ENCODE measurements at regions not wholly inside any gene's neighbourhood (a gene's known extent, or its start where the extent isn't known, plus 50 kb on each side); places are given as distances from the start of the nearest gene placed in this dataset.

DNA sequence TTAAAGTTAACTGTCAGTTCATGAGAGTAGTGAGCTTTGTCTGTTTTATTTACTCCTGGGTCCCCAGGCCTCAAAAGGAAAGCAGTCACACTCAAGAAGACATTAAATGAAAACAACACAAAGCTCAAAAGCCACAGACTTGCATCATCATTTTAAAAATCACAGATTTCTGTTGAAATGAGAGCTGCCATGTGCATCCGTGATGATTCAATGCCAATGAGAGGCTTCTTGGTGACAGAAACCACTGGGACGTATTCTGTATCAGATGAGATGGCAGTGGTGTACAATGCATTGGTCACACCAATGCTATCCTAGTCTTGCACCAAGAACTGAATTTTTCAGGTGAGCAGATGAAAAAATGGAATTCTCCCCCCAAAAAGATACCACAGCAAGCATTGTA is 204.8 kb downstream of the ANAPC1 start:
- Histone ChIP-seq H3K4me1 (ENCODE audit: insufficient read depth, low read length) (peaks cover 18% of the 10 kb centered on the region; the same call in 1 of the 2 replicates), H3K9ac (ENCODE audit: low read depth, low read length) (no peak overlapping the region), H3K36me3 (ENCODE audit: insufficient read depth, low read length) (no peaks in the 10 kb centered on the region), H3K9me3 (ENCODE audit: control insufficient read depth, insufficient read depth, low read length) (no peaks in the 10 kb centered on the region)

DNA sequence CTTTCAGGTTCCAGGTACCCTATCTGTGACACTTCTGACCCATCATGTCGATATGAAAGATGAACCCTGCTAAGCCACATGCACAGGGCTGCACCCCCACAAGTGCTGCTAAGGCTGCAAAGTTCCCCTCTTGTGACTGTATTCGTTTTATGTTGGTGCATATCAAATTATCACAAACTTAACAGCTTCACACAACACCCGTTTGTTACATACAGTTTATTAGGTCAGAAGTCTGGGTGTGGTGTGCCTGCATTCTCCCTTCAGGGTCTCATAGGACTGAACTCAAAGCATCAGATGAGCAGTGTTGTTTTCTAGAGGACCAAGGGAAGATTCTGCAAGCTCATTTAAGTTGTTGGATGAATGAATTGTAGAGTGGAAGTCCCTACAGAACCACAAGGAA is 199.4 kb downstream of the ANAPC1 start:
- Histone ChIP-seq H3K9me3 (ENCODE audit: control insufficient read depth, insufficient read depth, low read length) (no peaks in the 10 kb centered on the region), H3K9ac (ENCODE audit: low read depth, low read length) (no peak overlapping the region), H3K4me1 (ENCODE audit: insufficient read depth, low read length) (no peaks in the 10 kb centered on the region), H3K36me3 (ENCODE audit: insufficient read depth, low read length) (no peaks in the 10 kb centered on the region)

GRCh38 chr2:111685342-111685741 is 198.7 kb downstream of the ANAPC1 start:
- Histone ChIP-seq H3K4me1 (ENCODE audit: insufficient read depth, low read length) (no peaks in the 10 kb centered on the region), H3K9ac (ENCODE audit: low read depth, low read length) (no peak overlapping the region), H3K9me3 (ENCODE audit: control insufficient read depth, insufficient read depth, low read length) (no peaks in the 10 kb centered on the region), H3K36me3 (ENCODE audit: insufficient read depth, low read length) (no peaks in the 10 kb centered on the region)

DNA sequence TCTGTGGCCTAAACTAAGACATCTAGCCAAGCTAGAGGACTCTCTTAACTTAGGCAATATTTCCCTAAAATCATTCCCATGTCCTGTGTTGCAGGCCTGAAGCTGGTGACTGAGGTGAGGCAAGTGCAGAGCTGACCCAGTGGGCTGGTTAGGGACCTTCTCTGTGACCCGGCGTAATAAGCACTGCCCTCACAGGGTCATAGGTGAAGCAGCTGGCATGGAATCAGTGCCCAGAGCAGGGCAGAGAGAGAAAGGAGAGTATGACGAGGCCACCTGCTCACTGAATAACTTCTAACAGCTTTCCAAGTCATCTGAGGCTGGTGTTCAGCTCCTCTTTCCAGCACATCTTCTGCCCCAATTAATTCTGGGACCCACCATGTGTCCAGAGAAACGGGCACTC is 197.0 kb downstream of the ANAPC1 start:
- no peak overlapping the region for H3K9ac ChIP-seq (ENCODE audit: low read depth, low read length)
- no peaks in the 10 kb centered on the region; the same call in 1 of the 2 replicates for H3K4me1 ChIP-seq (ENCODE audit: insufficient read depth, low read length)
- no peaks in the 10 kb centered on the region for H3K9me3 ChIP-seq (ENCODE audit: control insufficient read depth, insufficient read depth, low read length)
- H3K36me3 ChIP-seq (ENCODE audit: insufficient read depth, low read length), result no peaks in the 10 kb centered on the region

GRCh38 chr2:111687911-111688310 is 196.1 kb downstream of the ANAPC1 start:
- H3K9me3 ChIP-seq (ENCODE audit: control insufficient read depth, insufficient read depth, low read length), result no peaks in the 10 kb centered on the region
- H3K4me1 ChIP-seq (ENCODE audit: insufficient read depth, low read length), result no peaks in the 10 kb centered on the region; the same call in 1 of the 2 replicates
- no peak overlapping the region for H3K9ac ChIP-seq (ENCODE audit: low read depth, low read length)
- no peaks in the 10 kb centered on the region for H3K36me3 ChIP-seq (ENCODE audit: insufficient read depth, low read length)

DNA sequence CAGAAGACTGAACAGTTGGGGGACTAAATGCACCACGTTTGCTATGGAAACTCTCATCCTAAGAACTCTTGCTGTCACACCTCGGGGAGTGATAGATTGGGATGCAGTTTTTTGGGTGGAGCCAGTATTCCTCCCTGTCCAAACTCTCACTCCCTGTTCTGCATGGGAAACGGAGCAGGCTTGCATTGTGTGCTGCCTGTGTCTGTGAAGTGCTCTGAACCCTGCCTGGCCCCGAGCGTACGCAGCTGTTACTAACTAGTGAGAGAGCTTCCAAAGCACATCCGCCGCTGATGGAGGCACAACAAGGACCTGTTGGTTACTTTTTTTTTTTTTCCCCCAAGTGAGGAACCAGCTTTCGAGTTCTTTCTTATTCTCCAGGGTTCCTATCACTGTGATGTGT is 195.5 kb downstream of the ANAPC1 start:
- Histone ChIP-seq H3K4me1 (ENCODE audit: insufficient read depth, low read length) (no peaks in the 10 kb centered on the region; the same call in 1 of the 2 replicates), H3K9ac (ENCODE audit: low read depth, low read length) (no peak overlapping the region)

GRCh38 chr2:111689174-111689573 is 194.8 kb downstream of the ANAPC1 start:
- Histone ChIP-seq H3K36me3 (ENCODE audit: insufficient read depth, low read length) (no peaks in the 10 kb centered on the region), H3K9ac (ENCODE audit: low read depth, low read length) (no peak overlapping the region), H3K4me1 (ENCODE audit: insufficient read depth, low read length) (no peaks in the 10 kb centered on the region; the same call in 1 of the 2 replicates), H3K9me3 (ENCODE audit: control insufficient read depth, insufficient read depth, low read length) (no peaks in the 10 kb centered on the region)

More for the DNA sequence above, 195.5 kb downstream of the ANAPC1 start:
- Histone ChIP-seq H3K9me3 (ENCODE audit: control insufficient read depth, insufficient read depth, low read length) (no peaks in the 10 kb centered on the region), H3K36me3 (ENCODE audit: insufficient read depth, low read length) (no peaks in the 10 kb centered on the region)

DNA sequence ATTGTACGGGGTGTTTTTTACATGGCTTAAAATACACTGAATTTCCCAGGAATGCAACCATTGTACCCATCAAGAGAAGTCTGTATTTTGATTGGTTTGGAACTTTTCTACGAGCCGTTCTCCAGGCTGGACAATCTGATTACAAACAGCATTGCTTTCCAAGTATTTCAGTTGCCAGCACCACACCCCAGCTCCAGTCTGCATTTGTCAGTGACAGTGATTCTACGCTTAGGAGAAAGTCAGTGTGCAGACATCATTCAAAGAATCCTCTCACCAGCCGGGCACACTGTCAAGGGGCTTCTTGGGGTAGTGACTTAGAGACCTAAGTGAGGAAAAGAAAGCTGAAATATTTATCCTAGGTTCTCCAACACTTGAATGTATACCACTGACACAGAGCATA is 194.1 kb downstream of the ANAPC1 start:
- Histone ChIP-seq H3K9me3 (ENCODE audit: control insufficient read depth, insufficient read depth, low read length) (no peaks in the 10 kb centered on the region), H3K9ac (ENCODE audit: low read depth, low read length) (no peak overlapping the region), H3K36me3 (ENCODE audit: insufficient read depth, low read length) (no peaks in the 10 kb centered on the region), H3K4me1 (ENCODE audit: insufficient read depth, low read length) (no peaks in the 10 kb centered on the region; the same call in 1 of the 2 replicates)

DNA sequence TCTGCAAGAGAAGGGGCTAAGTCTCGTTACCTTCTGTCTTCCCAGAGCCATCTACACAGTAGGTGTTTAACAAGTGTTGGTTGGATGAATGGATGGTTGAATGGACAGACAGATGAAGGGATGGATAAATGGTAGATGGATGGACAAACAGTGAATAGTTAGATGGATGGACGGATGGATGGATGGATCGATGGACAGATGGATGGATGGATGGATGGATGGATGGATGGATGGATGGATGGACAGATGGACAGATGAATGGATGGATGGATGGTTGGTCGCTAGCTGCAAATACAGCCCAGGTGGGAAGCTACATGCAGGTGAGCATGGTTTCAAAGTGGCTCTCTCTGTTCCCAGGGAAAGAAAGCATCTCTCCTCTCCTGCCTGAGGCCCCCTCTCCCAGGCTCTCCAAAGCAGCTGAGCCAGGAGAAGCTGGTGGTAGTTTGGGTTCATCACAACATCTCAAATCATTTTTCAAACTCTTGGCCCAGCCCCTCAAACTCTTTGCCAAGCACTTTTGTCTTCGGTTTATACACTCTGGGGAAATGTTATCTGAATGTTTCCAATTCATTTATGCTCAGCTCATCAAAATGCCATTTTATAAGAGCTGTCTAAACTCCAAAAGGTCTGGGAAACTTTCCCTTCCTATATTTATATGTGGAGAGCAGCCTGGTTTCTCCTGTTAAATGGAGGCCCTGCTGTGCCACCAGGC is 192.7 kb downstream of the ANAPC1 start:
- Histone ChIP-seq H3K36me3 (ENCODE audit: insufficient read depth, low read length) (no peaks in the 10 kb centered on the region), H3K9me3 (ENCODE audit: control insufficient read depth, insufficient read depth, low read length) (no peaks in the 10 kb centered on the region), H3K9ac (ENCODE audit: low read depth, low read length) (no peak overlapping the region), H3K4me1 (ENCODE audit: insufficient read depth, low read length) (no peaks in the 10 kb centered on the region; the same call in 1 of the 2 replicates)

GRCh38 chr2:111692311-111692710 is 191.7 kb downstream of the ANAPC1 start:
- H3K9ac ChIP-seq (ENCODE audit: low read depth, low read length), result no peak overlapping the region
- H3K9me3 ChIP-seq (ENCODE audit: control insufficient read depth, insufficient read depth, low read length), result no peaks in the 10 kb centered on the region
- no peaks in the 10 kb centered on the region; the same call in 1 of the 2 replicates for H3K4me1 ChIP-seq (ENCODE audit: insufficient read depth, low read length)
- no peaks in the 10 kb centered on the region for H3K36me3 ChIP-seq (ENCODE audit: insufficient read depth, low read length)

DNA sequence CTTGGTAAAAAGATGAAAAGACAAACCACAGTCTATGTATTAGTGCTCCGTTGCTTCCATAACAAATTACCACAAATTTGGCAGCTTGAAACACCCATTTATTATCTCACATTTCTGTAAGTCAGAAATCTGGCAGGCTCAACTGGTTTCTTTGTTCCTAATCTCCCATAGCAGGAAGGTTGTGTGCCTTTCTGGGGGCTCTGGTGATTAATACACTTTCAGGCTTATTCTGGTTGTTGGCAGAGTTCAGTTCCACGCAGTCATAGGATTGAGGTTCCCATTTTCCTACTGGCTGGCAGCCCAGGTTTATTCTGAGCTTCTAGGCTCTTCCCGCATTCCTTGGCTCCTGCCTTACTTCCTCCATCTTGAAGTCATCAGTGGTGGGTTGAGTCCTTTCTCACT is 189.3 kb downstream of the ANAPC1 start:
- peaks cover 10% of the 10 kb centered on the region for H3K4me1 ChIP-seq (ENCODE audit: insufficient read depth, low read length)
- no peaks in the 10 kb centered on the region for H3K9me3 ChIP-seq (ENCODE audit: control insufficient read depth, insufficient read depth, low read length)
- H3K9ac ChIP-seq (ENCODE audit: low read depth, low read length), result no peak overlapping the region
- H3K36me3 ChIP-seq (ENCODE audit: insufficient read depth, low read length), result no peaks in the 10 kb centered on the region

DNA sequence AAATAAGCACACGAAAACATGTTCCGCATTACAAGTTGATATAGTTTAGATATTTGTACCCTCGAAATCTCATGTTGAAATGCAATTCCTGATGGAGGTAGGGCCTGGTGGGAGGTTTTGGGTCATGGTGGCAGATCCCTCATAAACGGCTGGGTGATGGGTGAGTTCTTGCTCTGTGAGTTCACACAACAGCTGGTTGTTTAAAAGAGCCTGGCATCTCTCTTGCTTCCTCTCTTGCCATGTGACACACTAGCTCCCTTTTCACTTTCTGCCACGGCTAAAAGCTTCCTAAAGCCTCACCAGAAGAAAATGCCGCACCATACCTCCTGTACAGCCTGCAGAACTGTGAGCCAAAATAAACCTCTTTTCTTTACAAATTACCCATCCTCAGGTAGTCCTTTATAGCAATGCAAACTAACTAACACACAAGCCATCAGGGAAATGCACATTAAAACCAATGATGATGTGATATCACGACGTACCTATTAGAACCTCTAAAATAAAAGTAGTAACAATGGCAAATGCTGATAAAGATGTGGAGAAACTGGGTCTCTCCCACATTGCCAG is 188.5 kb downstream of the ANAPC1 start:
- Histone ChIP-seq H3K9me3 (ENCODE audit: control insufficient read depth, insufficient read depth, low read length) (no peaks in the 10 kb centered on the region), H3K36me3 (ENCODE audit: insufficient read depth, low read length) (no peaks in the 10 kb centered on the region), H3K4me1 (ENCODE audit: insufficient read depth, low read length) (peaks cover 10% of the 10 kb centered on the region), H3K9ac (ENCODE audit: low read depth, low read length) (no peak overlapping the region)

DNA sequence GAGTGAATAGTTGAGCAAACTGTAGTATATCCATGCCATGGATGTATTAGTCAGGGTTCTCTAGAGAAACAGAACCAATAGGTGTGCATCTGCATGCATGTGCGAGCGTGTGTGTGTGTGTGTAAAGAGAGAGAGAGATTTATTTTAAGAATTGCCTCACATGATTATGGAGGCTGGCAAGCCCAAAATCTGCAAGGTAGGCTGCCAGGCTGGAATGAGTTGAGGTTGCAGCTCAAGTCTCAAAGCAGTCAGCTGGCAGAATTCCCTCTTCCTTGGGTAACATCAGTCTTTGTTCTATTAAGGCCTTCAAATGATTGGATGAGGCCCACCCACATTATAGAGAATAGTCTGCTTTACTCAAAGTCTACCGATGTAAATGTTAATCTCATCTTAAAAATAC is 187.8 kb downstream of the ANAPC1 start:
- Histone ChIP-seq H3K9me3 (ENCODE audit: control insufficient read depth, insufficient read depth, low read length) (no peaks in the 10 kb centered on the region), H3K36me3 (ENCODE audit: insufficient read depth, low read length) (no peaks in the 10 kb centered on the region), H3K9ac (ENCODE audit: low read depth, low read length) (no peak overlapping the region), H3K4me1 (ENCODE audit: insufficient read depth, low read length) (peaks cover 10% of the 10 kb centered on the region)

GRCh38 chr2:111697560-111697959 is 186.4 kb downstream of the ANAPC1 start:
- peaks cover 13% of the 10 kb centered on the region for H3K4me1 ChIP-seq (ENCODE audit: insufficient read depth, low read length)
- H3K9ac ChIP-seq (ENCODE audit: low read depth, low read length), result no peak overlapping the region
- no peaks in the 10 kb centered on the region for H3K9me3 ChIP-seq (ENCODE audit: control insufficient read depth, insufficient read depth, low read length)
- no peaks in the 10 kb centered on the region for H3K36me3 ChIP-seq (ENCODE audit: insufficient read depth, low read length)

DNA sequence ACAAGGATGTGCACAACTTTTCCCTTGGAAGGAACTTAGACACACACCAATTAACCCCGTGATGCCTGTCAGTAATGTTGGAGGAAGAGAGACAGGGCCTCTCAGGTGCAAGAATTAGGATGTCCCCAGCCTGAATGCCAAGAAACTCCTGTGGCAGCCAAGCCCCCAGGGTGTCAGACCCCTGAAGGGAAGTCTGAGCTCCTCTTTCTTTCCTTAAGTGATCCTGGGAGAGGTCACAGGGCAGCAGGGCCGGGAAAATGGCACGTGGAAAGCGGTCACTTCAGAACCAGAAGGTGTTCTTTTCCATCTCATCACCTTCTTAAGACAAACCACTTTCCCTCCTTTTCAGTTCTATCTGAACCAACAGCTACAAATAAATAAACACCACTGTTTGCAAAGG is 185.9 kb downstream of the ANAPC1 start:
- Histone ChIP-seq H3K4me1 (ENCODE audit: insufficient read depth, low read length) (peaks cover 17% of the 10 kb centered on the region), H3K36me3 (ENCODE audit: insufficient read depth, low read length) (no peaks in the 10 kb centered on the region), H3K9ac (ENCODE audit: low read depth, low read length) (no peak overlapping the region), H3K9me3 (ENCODE audit: control insufficient read depth, insufficient read depth, low read length) (no peaks in the 10 kb centered on the region)

Data from ES-I3 (cell line).